ENCODE measurements at regions not wholly inside any gene's neighbourhood (a gene's known extent, or its start where the extent isn't known, plus 50 kb on each side); places are given as distances from the start of the nearest gene placed in this dataset.

DNA sequence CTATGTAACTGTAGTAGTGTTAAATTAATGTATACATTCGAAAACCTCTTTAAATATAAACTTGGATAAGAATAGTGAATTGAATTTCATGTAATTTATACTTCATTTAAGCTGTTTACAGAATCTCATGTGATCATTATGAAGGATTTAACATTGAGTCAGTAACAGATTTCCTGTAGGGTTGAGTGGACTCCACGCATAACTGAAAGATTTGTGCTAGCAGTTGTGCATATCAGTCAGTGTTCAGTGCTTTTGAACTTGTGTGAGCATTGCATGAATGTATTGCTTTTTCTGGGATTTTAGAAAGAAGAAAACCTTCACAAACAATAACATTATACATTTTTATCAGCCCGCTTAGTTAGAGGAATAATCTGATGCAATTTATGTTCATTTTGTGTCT is 1435.3 kb downstream of the LRFN5 start:
- in situ Hi-C loops (cut with HindIII; ENCODE audit: extremely low pct_ligation_motif_present, low pct_unique_long_range_greater_than_20kb) = no loop called here
- no peak for FAIRE-seq
- 20% methylated on average over 3 of the region's 3 CpGs for WGBS (ENCODE audit: low lambda C conversion rate)
- TF ChIP-seq CBX1 (IDR thresholded peaks at IDR 0.05; ENCODE audit: low read depth) = no peak
- no peak for TF ChIP-seq FIP1L1 (IDR thresholded peaks at IDR 0.05; ENCODE audit: borderline replicate concordance, insufficient read depth, low read depth, low read length)
- no peak for TF ChIP-seq ZSCAN21 (CRISPR knock-in tag; IDR thresholded peaks at IDR 0.05; ENCODE audit: borderline replicate concordance)
- no peak for TF ChIP-seq ZBTB21 (CRISPR knock-in tag; IDR thresholded peaks at IDR 0.05)
- TF ChIP-seq ETS1 (CRISPR knock-in tag; IDR thresholded peaks at IDR 0.05) = no peak
- TF ChIP-seq, protein P1, sequence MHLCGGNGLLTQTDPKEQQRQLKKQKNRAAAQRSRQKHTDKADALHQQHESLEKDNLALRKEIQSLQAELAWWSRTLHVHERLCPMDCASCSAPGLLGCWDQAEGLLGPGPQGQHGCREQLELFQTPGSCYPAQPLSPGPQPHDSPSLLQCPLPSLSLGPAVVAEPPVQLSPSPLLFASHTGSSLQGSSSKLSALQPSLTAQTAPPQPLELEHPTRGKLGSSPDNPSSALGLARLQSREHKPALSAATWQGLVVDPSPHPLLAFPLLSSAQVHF (CRISPR knock-in tag; IDR thresholded peaks at IDR 0.05) = no peak
- no peak for TF ChIP-seq MED13 (CRISPR knock-in tag; IDR thresholded peaks at IDR 0.05)
- TF ChIP-seq ZNF557 (CRISPR knock-in tag; IDR thresholded peaks at IDR 0.05) = no peak
- TF ChIP-seq DNMT3B (CRISPR knock-in tag; conservative IDR thresholded peaks at IDR 0.05) = no peak
- no peak for TF ChIP-seq PLSCR1 (CRISPR knock-in tag; IDR thresholded peaks at IDR 0.05; ENCODE audit: borderline replicate concordance)
- TF ChIP-seq KAT7 (CRISPR knock-in tag; IDR thresholded peaks at IDR 0.05; ENCODE audit: borderline replicate concordance) = no peak
- no peak for TF ChIP-seq KLF15 (CRISPR knock-in tag; IDR thresholded peaks at IDR 0.05; ENCODE audit: borderline replicate concordance)
- no peak for TF ChIP-seq ZNF432 (CRISPR knock-in tag; IDR thresholded peaks at IDR 0.05; ENCODE audit: borderline replicate concordance)
- TF ChIP-seq ZBTB37 (CRISPR knock-in tag; IDR thresholded peaks at IDR 0.05) = no peak
- no peak for TF ChIP-seq ARID4A (CRISPR knock-in tag; IDR thresholded peaks at IDR 0.05; ENCODE audit: borderline replicate concordance)
- TF ChIP-seq, protein P2, sequence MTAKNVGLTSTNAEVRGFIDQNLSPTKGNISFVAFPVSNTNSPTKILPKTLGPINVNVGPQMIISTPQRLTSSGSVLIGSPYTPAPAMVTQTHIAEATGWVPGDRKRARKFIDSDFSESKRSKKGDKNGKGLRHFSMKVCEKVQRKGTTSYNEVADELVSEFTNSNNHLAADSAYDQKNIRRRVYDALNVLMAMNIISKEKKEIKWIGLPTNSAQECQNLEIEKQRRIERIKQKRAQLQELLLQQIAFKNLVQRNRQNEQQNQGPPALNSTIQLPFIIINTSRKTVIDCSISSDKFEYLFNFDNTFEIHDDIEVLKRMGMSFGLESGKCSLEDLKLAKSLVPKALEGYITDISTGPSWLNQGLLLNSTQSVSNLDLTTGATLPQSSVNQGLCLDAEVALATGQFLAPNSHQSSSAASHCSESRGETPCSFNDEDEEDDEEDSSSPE (CRISPR knock-in tag; IDR thresholded peaks at IDR 0.05) = no peak

More for the DNA sequence above, 1435.3 kb downstream of the LRFN5 start:
- H3K4me1 ChIP-seq (ENCODE audit: insufficient read depth, low read length) = no peaks in the 10 kb centered on the region
- no peak for ATAC-seq
- H3K9ac ChIP-seq (ENCODE audit: insufficient read depth, low read depth, low read length) = no peak overlapping the region
- H3K36me3 ChIP-seq (replicated peaks in 1 of 2; ENCODE audit: control insufficient read depth in 1 of 2, insufficient read depth in 2 of 2, low read length in 2 of 2) = no peaks in the 10 kb centered on the region
- CTCF ChIA-PET (ENCODE audit: low intra/inter-chr PET ratio, low total read pairs) = no interaction called here
- no peaks in the 10 kb centered on the region for H3K79me2 ChIP-seq (ENCODE audit: insufficient read depth, low read length)
- no peak overlapping the region for H3K4me2 ChIP-seq (ENCODE audit: low read depth, low read length)
- H2AFZ ChIP-seq (ENCODE audit: low read length) = no peak overlapping the region
- H3K9me3 ChIP-seq (ENCODE audit: low read length) = peaks cover 72% of the 10 kb centered on the region
- H4K20me1 ChIP-seq (ENCODE audit: insufficient read depth, low read length) = no peaks in the 10 kb centered on the region
- POLR2A ChIA-PET = no interaction called here
- DNase-seq (ENCODE audit: low spot score) = no peak
- no peak overlapping the region for H3K27ac ChIP-seq (ENCODE audit: extremely low read length, insufficient read depth, low read length)
- H3K4me3 ChIP-seq (replicated peaks in 1 of 3; ENCODE audit: insufficient read depth in 1 of 3, low read depth in 2 of 3, low read length in 3 of 3) = no peak overlapping the region
- no peaks in the 10 kb centered on the region for H3K27me3 ChIP-seq (ENCODE audit: control insufficient read depth in 1 of 2, insufficient read depth in 2 of 2, low read length in 2 of 2)
- intact Hi-C loops (cut with micrococcal nuclease; ENCODE audit: unreplicated experiment) = no loop called here
- no TSS peak for BruUV-seq (replicated peaks)
